Colonic mucosa (tissue), 4 donors: ENCODE measurements at regions not wholly inside any gene's neighbourhood (a gene's known extent, or its start where the extent isn't known, plus 50 kb on each side); places are given as distances from the start of the nearest gene placed in this dataset.

Experiments
- DNase-seq: peaks from one replicate; pipeline ENCODE4 v3.0.0-alpha.2; 2020
- H3K27ac ChIP-seq: fragments of 200-600 bp; one replicate; pipeline ENCODE4 v1.8.0; 2021
- H3K27me3 ChIP-seq: fragments of 200-600 bp; one replicate; pipeline ENCODE4 v1.8.0; 2021
- H3K36me3 ChIP-seq: fragments of 200-600 bp; one replicate; pipeline ENCODE4 v1.8.0; 2021
- H3K4me1 ChIP-seq: fragments of 200-600 bp; one replicate; pipeline ENCODE4 v1.8.0; 2021; ENCODE audit warnings: mild to moderate bottlenecking
- H3K4me3 ChIP-seq: fragments of 200-600 bp; one replicate; pipeline ENCODE4 v1.8.0; 2021
- H3K9ac ChIP-seq, 2 donors: one replicate each; pipeline ENCODE4 v1.7.0; 2013; ENCODE audit warnings: control low read depth in 2 of 2, low read depth in 2 of 2, low read length in 2 of 2
- H3K9me3 ChIP-seq: fragments of 200-600 bp; one replicate; pipeline ENCODE4 v1.8.0; 2021
- intact Hi-C: fragments of 100-400 bp; cut with DNase I; formaldehyde crosslinking; loops from one replicate; pipeline ENCODE4 v1.14.1; 2022
- TF ChIP-seq, protein P1 (sequence below): fragments of 200-600 bp; IDR thresholded peaks from one replicate; pipeline ENCODE4 v1.8.0; 2022; ENCODE audit warnings: antibody characterized with exemption, mild to moderate bottlenecking
- donor health status: healthy.
- donor health status: DM: no; HTN: no; CAD: no.
- donor health status: DM: no; HTN: no; CAD: no.

DNA sequence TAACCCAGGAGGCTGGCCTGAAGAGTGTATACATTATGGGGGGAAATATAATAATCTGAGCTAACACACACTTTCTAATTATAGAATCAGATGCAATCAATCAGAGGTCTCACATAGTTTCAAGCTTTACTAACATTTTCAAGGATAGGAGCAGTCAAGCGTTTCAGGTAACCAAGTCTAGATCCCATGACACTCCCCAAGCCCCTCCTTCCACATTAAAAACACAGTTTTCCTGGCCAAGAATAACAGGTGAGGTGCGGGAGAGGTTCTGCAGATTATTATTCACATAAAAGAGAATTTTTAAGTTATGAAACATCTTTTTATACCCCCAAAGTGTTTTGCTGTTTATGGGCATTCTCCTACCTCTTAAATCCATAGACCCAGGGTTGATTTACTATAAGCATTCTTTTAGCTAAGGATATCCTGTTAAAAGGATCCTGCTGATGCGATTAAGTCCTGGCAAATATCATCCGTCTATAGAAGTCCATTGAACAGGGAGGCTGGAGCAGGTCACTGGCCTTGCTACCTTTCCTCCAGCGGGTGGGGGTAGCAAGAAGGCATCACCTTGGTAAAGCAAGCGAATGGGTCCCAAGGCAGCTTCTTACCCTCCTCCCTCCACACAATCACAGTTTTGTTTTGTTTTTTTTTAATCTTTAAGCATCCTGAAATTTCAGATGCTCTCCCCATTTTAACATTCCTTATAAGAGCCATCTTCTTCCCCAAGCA lies 104.7 kb upstream of the GPM6A start:
- Histone ChIP-seq H3K4me1 (no peaks in the 10 kb centered on the region), H3K27me3 (no peaks in the 10 kb centered on the region), H3K9ac (no peak overlapping the region), H3K27ac (no peak overlapping the region), H3K36me3 (no peaks in the 10 kb centered on the region), H3K9me3 (no peaks in the 10 kb centered on the region), H3K4me3 (no peak overlapping the region)
- intact Hi-C loops: no loop called here
- no peak for DNase-seq
- TF ChIP-seq, protein P1, sequence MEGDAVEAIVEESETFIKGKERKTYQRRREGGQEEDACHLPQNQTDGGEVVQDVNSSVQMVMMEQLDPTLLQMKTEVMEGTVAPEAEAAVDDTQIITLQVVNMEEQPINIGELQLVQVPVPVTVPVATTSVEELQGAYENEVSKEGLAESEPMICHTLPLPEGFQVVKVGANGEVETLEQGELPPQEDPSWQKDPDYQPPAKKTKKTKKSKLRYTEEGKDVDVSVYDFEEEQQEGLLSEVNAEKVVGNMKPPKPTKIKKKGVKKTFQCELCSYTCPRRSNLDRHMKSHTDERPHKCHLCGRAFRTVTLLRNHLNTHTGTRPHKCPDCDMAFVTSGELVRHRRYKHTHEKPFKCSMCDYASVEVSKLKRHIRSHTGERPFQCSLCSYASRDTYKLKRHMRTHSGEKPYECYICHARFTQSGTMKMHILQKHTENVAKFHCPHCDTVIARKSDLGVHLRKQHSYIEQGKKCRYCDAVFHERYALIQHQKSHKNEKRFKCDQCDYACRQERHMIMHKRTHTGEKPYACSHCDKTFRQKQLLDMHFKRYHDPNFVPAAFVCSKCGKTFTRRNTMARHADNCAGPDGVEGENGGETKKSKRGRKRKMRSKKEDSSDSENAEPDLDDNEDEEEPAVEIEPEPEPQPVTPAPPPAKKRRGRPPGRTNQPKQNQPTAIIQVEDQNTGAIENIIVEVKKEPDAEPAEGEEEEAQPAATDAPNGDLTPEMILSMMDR: no peak

DNA sequence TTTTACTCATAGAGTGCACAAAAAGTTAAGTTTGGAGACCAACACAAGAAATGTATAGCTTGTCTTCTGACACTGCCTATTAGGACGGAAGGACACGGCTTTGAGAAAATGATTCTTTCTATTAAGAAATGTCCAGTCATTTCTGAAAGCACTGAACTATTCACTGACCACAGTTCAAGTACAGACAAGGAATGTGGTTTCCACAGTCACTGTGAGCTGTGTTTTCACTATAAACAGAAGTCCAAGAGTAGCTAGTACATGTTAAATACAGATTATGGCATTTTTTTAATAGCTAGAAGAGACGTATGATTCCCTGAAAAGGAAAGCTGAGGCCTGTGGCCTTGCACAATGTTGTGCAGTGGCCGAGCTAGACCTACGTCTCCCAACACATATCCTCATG lies 115.1 kb upstream of the GPM6A start:
- no peak overlapping the region for H3K27ac ChIP-seq
- no peaks in the 10 kb centered on the region for H3K36me3 ChIP-seq
- H3K4me1 ChIP-seq: no peaks in the 10 kb centered on the region
- TF ChIP-seq, protein P1: no peak
- H3K9me3 ChIP-seq: no peaks in the 10 kb centered on the region
- no peak overlapping the region for H3K4me3 ChIP-seq
- no peak for DNase-seq
- intact Hi-C loops: no loop called here
- no peak overlapping the region for H3K9ac ChIP-seq
- no peaks in the 10 kb centered on the region for H3K27me3 ChIP-seq

DNA sequence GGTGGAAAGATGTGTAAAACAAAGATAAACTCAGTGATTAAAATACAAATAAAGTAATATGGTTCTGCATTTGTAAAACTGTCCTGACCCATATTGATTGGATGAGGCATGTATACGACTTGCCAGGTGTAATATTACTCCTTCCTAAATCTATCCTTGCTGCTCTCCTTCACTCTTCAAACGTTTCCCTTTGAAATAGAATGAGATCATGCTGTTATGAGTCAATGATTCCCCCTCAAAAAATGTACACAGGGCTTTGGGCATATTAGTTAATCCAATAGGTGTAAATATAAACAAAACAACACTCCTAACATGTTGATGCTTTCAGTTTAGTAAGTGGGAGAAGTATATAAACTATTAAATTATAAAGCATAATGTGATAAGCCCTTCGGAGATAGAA lies 117.4 kb upstream of the GPM6A start:
- no peak for DNase-seq
- H3K4me3 ChIP-seq: no peak overlapping the region
- H3K9me3 ChIP-seq: no peaks in the 10 kb centered on the region
- H3K27ac ChIP-seq: no peak overlapping the region
- H3K36me3 ChIP-seq: no peaks in the 10 kb centered on the region
- TF ChIP-seq, protein P1: no peak
- intact Hi-C loops: no loop called here
- no peaks in the 10 kb centered on the region for H3K27me3 ChIP-seq
- H3K9ac ChIP-seq: no peak overlapping the region
- H3K4me1 ChIP-seq: no peaks in the 10 kb centered on the region

DNA sequence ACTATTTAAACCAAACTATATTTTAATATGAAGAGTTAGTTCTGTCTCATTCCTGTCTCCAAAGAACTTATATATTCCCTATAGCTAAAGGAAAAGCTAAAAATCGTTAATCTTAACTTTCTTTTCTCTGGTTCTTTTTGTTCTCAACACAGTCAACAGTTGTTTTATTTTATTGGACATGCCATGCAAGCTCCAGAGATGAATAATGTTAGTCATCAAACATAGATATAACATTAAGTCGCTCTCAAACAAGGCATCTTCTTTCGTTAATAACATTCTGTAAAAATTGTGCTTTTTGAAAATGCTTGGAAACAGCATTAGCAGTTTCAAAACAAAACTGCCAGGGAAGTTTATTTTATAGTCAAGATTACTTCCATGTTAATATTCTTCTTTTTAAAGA lies 117.9 kb upstream of the GPM6A start:
- no peak for DNase-seq
- no peaks in the 10 kb centered on the region for H3K4me1 ChIP-seq
- intact Hi-C loops: no loop called here
- no peak overlapping the region for H3K27ac ChIP-seq
- TF ChIP-seq, protein P1: no peak
- no peaks in the 10 kb centered on the region for H3K27me3 ChIP-seq
- no peak overlapping the region for H3K4me3 ChIP-seq
- H3K36me3 ChIP-seq: no peaks in the 10 kb centered on the region
- no peak overlapping the region for H3K9ac ChIP-seq
- no peaks in the 10 kb centered on the region for H3K9me3 ChIP-seq

DNA sequence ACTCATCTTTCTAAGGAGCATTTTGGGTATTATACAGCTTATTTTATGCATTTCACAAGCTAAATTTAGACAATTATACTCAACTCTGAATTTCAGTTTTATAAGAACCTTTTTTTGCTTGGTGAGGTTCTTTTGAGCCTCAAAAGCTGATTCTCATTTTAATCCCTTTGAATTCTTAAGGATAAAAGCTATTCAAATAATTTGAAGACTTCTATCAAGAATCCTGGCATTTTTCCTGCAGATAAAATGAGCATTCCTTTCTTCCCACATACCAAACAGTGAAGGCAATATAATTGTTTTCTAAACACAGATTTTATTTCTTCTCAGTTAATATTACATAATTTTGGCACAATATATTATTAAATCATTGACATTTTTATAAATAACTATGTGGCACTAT lies 118.4 kb upstream of the GPM6A start:
- H3K9ac ChIP-seq: no peak overlapping the region
- intact Hi-C loops: no loop called here
- no peaks in the 10 kb centered on the region for H3K4me1 ChIP-seq
- H3K27ac ChIP-seq: no peak overlapping the region
- H3K4me3 ChIP-seq: no peak overlapping the region
- TF ChIP-seq, protein P1: no peak
- H3K9me3 ChIP-seq: no peaks in the 10 kb centered on the region
- H3K36me3 ChIP-seq: no peaks in the 10 kb centered on the region
- no peaks in the 10 kb centered on the region for H3K27me3 ChIP-seq
- DNase-seq: no peak
